ENCODE measurements at regions not wholly inside any gene's neighbourhood (a gene's known extent, or its start where the extent isn't known, plus 50 kb on each side); places are given as distances from the start of the nearest gene placed in this dataset.
"Not testable (repeated sequence)": the region's sequence is repeated elsewhere in the genome, so short reads cannot be mapped to it uniquely, and the experiment has no call there.

DNA sequence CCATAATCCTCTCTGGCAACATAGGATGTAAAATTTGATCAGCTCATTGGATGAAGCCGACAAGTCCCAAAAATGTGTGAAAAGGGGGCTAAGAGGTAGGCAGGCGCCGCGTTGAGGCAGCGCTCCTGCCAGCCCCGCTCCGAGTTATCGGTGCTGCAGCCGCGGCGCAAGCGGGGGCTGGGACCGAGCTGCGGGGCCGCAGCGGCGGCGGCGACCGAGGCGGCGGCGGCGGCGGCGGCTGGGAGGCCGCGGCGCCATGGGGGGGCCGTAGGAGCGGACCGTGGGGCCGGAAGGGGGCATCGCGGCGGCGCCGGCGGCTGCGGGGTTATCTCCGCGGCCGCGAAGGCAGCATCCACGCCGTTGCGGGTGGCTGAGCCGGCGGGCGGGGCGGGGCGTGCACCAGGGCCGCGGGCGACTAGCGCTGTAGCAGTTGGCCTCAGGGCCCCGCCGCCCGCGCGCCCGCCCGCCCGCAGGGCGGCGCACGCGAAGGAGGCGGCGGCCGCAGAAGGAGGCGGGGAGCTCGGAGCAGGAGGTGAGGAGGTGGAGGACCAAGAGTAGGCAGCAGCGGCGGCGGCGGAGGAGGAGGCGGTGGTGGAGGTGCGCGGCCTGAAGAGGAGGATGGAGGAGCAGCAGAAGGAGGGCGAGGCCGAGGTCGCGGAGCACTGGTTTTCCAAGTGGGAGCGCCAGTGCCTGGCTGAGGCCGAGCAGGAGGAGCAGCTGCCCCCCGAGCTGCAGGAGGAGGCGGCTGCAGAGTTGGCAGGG lies 126.0 kb upstream of the CXorf66 start:
- in situ Hi-C loops (cut with MboI; ENCODE audit: low sequenced_read_pairs, unreplicated experiment), result no loop called here
- DNase-seq (ENCODE audit: low spot score), result peak; percentile 30
- TF ChIP-seq, protein P1, sequence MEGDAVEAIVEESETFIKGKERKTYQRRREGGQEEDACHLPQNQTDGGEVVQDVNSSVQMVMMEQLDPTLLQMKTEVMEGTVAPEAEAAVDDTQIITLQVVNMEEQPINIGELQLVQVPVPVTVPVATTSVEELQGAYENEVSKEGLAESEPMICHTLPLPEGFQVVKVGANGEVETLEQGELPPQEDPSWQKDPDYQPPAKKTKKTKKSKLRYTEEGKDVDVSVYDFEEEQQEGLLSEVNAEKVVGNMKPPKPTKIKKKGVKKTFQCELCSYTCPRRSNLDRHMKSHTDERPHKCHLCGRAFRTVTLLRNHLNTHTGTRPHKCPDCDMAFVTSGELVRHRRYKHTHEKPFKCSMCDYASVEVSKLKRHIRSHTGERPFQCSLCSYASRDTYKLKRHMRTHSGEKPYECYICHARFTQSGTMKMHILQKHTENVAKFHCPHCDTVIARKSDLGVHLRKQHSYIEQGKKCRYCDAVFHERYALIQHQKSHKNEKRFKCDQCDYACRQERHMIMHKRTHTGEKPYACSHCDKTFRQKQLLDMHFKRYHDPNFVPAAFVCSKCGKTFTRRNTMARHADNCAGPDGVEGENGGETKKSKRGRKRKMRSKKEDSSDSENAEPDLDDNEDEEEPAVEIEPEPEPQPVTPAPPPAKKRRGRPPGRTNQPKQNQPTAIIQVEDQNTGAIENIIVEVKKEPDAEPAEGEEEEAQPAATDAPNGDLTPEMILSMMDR (IDR thresholded peaks at IDR 0.05; ENCODE audit: borderline replicate concordance, control extremely low read depth, extremely low read depth, insufficient read depth, missing control alignments), result no peak

DNA sequence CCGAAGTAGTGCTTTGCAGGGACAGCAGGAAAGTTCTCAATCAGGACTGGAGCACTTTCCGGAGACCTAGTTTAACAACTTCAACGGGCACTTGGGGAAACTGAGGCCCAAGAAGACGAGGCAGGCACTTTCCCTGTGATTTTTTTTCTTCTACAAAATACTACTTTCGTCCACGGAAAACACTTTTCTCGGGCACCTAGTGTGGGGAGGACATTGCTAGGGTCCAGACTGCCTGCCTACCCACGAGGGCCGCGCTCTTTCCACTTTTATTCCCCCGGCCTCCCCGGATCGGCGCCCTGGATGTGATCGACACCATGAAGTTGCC lies 125.4 kb upstream of the CXorf66 start:
- TF ChIP-seq, protein P1 (IDR thresholded peaks at IDR 0.05; ENCODE audit: borderline replicate concordance, control extremely low read depth, extremely low read depth, insufficient read depth, missing control alignments), result no peak
- in situ Hi-C loops (cut with MboI; ENCODE audit: low sequenced_read_pairs, unreplicated experiment), result no loop called here
- DNase-seq (ENCODE audit: low spot score), result no peak

DNA sequence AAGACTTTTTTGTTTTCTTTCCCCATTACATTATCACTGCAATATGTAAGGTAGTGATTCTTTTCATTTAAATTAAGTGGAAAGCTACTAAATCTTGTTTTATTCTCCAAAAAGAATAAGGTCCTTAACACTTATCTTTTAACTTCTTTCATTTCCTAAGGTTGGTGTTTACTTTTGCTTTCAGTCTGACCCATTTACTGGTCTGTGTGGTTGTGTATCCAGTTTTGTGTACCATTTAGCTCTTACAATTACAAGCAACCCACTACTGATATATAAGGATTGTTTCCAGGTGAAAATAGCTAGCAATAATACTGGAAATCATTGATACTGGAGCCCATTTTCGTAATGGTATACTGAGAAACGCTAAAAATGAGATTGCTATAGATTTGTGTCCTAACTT lies 123.1 kb upstream of the CXorf66 start:
- in situ Hi-C loops (cut with MboI; ENCODE audit: low sequenced_read_pairs, unreplicated experiment), result no loop called here
- DNase-seq (ENCODE audit: low spot score), result no peak
- TF ChIP-seq, protein P1 (IDR thresholded peaks at IDR 0.05; ENCODE audit: borderline replicate concordance, control extremely low read depth, extremely low read depth, insufficient read depth, missing control alignments), result no peak

DNA sequence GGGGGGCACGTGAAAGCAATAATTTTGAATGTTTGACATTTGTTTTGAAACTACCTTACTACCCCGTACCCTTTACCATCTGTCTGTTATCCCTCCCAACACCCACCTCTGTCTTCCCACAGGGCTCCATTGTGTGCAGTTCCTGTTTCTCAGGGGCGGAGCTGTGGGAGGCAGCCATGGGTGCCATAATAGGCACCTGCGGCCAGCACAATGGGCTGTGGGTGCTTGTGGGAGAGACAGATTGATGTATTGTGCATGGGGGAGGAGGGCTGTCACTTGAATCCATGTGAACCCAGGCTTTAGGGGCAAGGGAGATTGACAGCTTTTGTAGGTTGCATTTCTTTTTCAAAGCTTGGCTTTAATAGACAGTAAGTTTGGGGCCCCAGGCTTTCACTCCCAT lies 122.6 kb upstream of the CXorf66 start:
- DNase-seq (ENCODE audit: low spot score), result no peak
- TF ChIP-seq, protein P1 (IDR thresholded peaks at IDR 0.05; ENCODE audit: borderline replicate concordance, control extremely low read depth, extremely low read depth, insufficient read depth, missing control alignments), result no peak
- in situ Hi-C loops (cut with MboI; ENCODE audit: low sequenced_read_pairs, unreplicated experiment), result no loop called here

DNA sequence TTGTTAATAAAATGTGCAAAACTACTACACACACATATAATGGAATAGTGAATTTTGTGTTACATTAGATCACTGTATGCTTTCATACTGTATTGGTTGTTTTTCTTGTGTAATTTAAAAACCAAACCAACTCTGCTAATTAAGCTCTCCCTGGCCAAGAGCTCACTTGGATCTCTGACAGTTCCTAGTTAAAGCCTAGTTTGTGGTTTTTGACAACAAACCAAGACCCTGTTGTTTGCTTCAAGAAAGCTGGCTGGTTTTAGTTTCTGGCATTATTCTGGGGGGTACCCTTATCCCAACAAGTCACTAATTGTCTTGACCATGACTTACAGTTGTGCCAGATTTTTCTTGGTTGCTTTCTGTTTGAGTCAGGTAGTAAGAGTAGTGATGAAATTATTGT lies 121.4 kb upstream of the CXorf66 start:
- in situ Hi-C loops (cut with MboI; ENCODE audit: low sequenced_read_pairs, unreplicated experiment), result no loop called here
- DNase-seq (ENCODE audit: low spot score), result no peak
- TF ChIP-seq, protein P1 (IDR thresholded peaks at IDR 0.05; ENCODE audit: borderline replicate concordance, control extremely low read depth, extremely low read depth, insufficient read depth, missing control alignments), result no peak

DNA sequence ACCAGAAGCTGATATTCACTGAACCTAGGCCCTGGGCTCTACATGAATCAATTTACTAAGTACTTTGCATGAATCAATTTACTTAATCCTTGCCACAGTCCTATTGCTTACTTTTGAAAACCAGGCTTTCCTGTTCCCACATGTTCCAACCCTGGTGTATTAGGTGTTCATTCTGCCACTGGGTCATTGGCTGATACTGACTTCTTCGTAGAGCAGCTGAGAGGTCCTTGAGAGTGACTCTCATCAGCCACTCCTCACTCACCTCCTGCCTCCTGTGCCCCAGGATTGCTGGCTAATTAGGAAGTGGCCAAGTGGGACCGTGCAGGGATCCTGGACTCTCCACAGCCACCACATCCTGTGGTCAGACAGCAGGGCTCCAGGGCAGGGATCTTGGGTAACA lies 109.5 kb upstream of the CXorf66 start:
- in situ Hi-C loops (cut with MboI; ENCODE audit: low sequenced_read_pairs, unreplicated experiment), result loop anchor here (5.0 kb wide), 1 partner anchor 62 kb away; no protein-coding TSS in a partner anchor
- not testable (repeated sequence) for DNase-seq (ENCODE audit: low spot score)

DNA sequence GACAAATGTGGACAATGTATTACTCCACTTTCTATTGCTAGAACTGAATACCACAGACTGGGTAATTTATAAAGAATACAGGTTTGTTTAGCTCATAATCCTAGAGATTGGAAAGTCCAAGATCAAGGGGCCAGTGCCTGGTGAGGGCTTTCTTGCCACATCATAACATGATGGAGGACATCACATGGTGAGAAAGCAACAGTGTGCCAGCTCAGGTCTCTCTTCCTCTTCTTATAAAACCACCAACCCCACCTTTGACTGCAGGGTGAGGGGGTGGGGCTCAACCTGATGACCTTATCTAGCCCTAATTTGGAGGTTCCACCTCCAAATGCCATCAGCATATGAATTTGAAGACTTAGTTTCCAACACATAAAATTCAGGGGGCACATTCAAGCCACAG lies 105.7 kb upstream of the CXorf66 start:
- in situ Hi-C loops (cut with MboI; ENCODE audit: low sequenced_read_pairs, unreplicated experiment), result no loop called here
- TF ChIP-seq, protein P1 (IDR thresholded peaks at IDR 0.05; ENCODE audit: borderline replicate concordance, control extremely low read depth, extremely low read depth, insufficient read depth, missing control alignments), result no peak
- DNase-seq (ENCODE audit: low spot score), result no peak
